Neural progenitor cell (in vitro differentiated cells): ENCODE measurements at regions not wholly inside any gene's neighbourhood (a gene's known extent, or its start where the extent isn't known, plus 50 kb on each side); places are given as distances from the start of the nearest gene placed in this dataset.

Experiments used
- DNase-seq: peaks from one replicate; pipeline ENCODE4 v3.0.0-alpha.2; 2016; ENCODE audit warnings: low spot score
- H2AFZ ChIP-seq: fragments of 200-600 bp; sonication (generic); replicated peaks from 2 replicates; pipeline ENCODE4 v1.6.1; 2016; ENCODE audit warnings: antibody characterized with exemption
- H3F3A ChIP-seq: fragments of 200-600 bp; sonication (generic); 2 replicates; pipeline ENCODE4 v1.6.1; 2016; ENCODE audit warnings: antibody characterized with exemption, low read depth
- H3K27ac ChIP-seq: fragments of 200-600 bp; sonication (generic); 2 replicates; pipeline ENCODE4 v1.5.1; 2016; ENCODE audit warnings: mild to moderate bottlenecking
- H3K27me3 ChIP-seq: fragments of 200-600 bp; sonication (generic); 2 replicates; pipeline ENCODE4 v1.6.1; 2016; ENCODE audit warnings: mild to moderate bottlenecking, moderate library complexity
- H3K36me3 ChIP-seq: fragments of 200-600 bp; sonication (generic); 2 replicates; pipeline ENCODE4 v1.5.1; 2016
- H3K4me1 ChIP-seq: fragments of 200-600 bp; sonication (generic); 2 replicates; pipeline ENCODE4 v1.6.1; 2016; ENCODE audit warnings: mixed run types
- H3K4me2 ChIP-seq: fragments of 200-600 bp; sonication (generic); 2 replicates; pipeline ENCODE4 v1.6.1; 2016
- H3K4me3 ChIP-seq: fragments of 200-600 bp; sonication (generic); 2 replicates; pipeline ENCODE4 v1.5.1; 2016
- H3K79me2 ChIP-seq: fragments of 200-600 bp; sonication (generic); 2 replicates; pipeline ENCODE4 v1.6.1; 2016; ENCODE audit warnings: low read depth
- H3K9ac ChIP-seq: fragments of 200-600 bp; sonication (generic); 2 replicates; pipeline ENCODE4 v1.6.1; 2016
- H3K9me3 ChIP-seq: fragments of 200-600 bp; sonication (generic); 2 replicates; pipeline ENCODE4 v1.5.1; 2016; ENCODE audit warnings: low read depth
- H4K20me1 ChIP-seq: fragments of 200-600 bp; sonication (generic); 2 replicates; pipeline ENCODE4 v1.6.1; 2016; ENCODE audit warnings: low read depth
- H3K27ac Mint-ChIP-seq: 3 replicates; pipeline ENCODE4 v1.8.0; 2021; ENCODE audit warnings: mixed read lengths
- H3K27me3 Mint-ChIP-seq: 2 replicates; pipeline ENCODE4 v1.8.0; 2022; ENCODE audit warnings: low read depth, mild to moderate bottlenecking, inconsistent platforms, moderate library complexity, mixed read lengths; ENCODE audit not compliant: insufficient read depth
- H3K36me3 Mint-ChIP-seq: 3 replicates; pipeline ENCODE4 v1.8.0; 2021; ENCODE audit warnings: mixed read lengths
- H3K4me1 Mint-ChIP-seq: 3 replicates; pipeline ENCODE4 v1.8.0; 2021; ENCODE audit warnings: mixed read lengths
- H3K4me3 Mint-ChIP-seq: 3 replicates; pipeline ENCODE4 v1.8.0; 2021; ENCODE audit warnings: mild to moderate bottlenecking, moderate library complexity, mixed read lengths
- H3K9me3 Mint-ChIP-seq: 3 replicates; pipeline ENCODE4 v1.8.0; 2020; ENCODE audit warnings: mixed read lengths
- CTCF ChIP-seq: fragments of 200-600 bp; sonication (generic); IDR thresholded peaks from 2 replicates; pipeline ENCODE4 v1.5.1; 2017; ENCODE audit warnings: antibody characterized with exemption, mild to moderate bottlenecking
- EZH2 ChIP-seq: fragments of 200-600 bp; sonication (generic); IDR thresholded peaks from 2 replicates; pipeline ENCODE4 v1.6.1; 2017; ENCODE audit warnings: antibody characterized with exemption, mild to moderate bottlenecking, moderate library complexity
- EZH2phosphoT487 ChIP-seq: fragments of 200-600 bp; sonication (generic); IDR thresholded peaks from 2 replicates; pipeline ENCODE4 v1.6.1; 2017; ENCODE audit warnings: antibody characterized with exemption

DNA sequence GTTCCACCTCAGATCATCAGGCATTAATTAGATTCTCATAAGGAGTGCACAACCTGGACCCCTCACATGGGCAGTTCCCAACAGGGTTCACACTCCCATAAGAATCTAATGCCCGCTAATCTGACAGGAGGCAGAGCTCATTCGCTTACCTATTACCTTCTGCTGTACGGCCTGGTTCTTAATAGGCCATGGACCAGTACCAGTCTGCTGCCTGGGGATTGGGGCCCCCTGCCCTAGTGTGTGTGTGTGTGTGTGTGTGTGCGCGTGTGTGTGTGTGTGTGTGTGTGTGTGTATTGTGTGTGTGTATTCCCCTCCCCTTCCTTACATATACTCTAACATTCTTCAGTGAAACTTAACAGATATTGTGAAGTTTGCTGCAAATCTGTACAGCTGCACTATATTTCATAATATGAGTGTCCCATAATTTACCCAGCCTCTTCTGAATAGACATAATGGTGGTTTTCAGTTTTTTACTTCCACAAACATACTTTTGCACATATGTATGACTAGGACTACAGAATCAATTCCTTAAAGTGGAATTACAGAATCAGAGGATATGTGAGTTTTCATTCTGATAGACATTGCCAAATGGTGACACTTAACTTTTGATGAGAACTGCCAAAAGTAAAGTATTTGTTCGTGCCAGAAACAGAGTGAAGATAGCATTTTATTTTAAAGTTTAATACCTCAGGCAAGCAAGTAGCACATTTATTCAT is 205.2 kb upstream of the EEA1 start:
- no peaks in the 10 kb centered on the region for H4K20me1 ChIP-seq
- H3K9me3 ChIP-seq = no peaks in the 10 kb centered on the region
- no peak overlapping the region for H3K4me3 ChIP-seq
- Mint-ChIP-seq H3K27ac (no peak overlapping the region), H3K9me3 (no peaks in the 10 kb centered on the region), H3K36me3 (no peaks in the 10 kb centered on the region), H3K4me3 (no peak overlapping the region), H3K27me3 (no peaks in the 10 kb centered on the region), H3K4me1 (peaks cover 2% of the 10 kb centered on the region)
- no peaks in the 10 kb centered on the region for H3K79me2 ChIP-seq
- H3K27me3 ChIP-seq = no peaks in the 10 kb centered on the region
- TF ChIP-seq EZH2phosphoT487 (no peak), CTCF (no peak), EZH2 (no peak)
- no peak for DNase-seq
- H3K36me3 ChIP-seq = no peaks in the 10 kb centered on the region
- no peak overlapping the region for H3K9ac ChIP-seq
- no peak overlapping the region for H3K27ac ChIP-seq
- H3K4me1 ChIP-seq = peaks cover 16% of the 10 kb centered on the region
- H2AFZ ChIP-seq = no peak overlapping the region
- H3F3A ChIP-seq = no peaks in the 10 kb centered on the region
- no peak overlapping the region for H3K4me2 ChIP-seq

GRCh38 chr12:93134893-93135285 is 205.8 kb upstream of the EEA1 start:
- Mint-ChIP-seq H3K4me3 (no peak overlapping the region), H3K27ac (no peak overlapping the region), H3K36me3 (no peaks in the 10 kb centered on the region), H3K4me1 (peaks cover 2% of the 10 kb centered on the region), H3K27me3 (no peaks in the 10 kb centered on the region), H3K9me3 (no peaks in the 10 kb centered on the region)
- Histone ChIP-seq H3K9ac (no peak overlapping the region), H3K36me3 (no peaks in the 10 kb centered on the region), H3K79me2 (no peaks in the 10 kb centered on the region), H3K4me2 (no peak overlapping the region), H3K4me3 (no peak overlapping the region), H3K9me3 (no peaks in the 10 kb centered on the region), H3K27ac (no peak overlapping the region), H3K4me1 (peaks cover 16% of the 10 kb centered on the region), H3K27me3 (no peaks in the 10 kb centered on the region), H4K20me1 (no peaks in the 10 kb centered on the region), H3F3A (no peaks in the 10 kb centered on the region), H2AFZ (peak overlapping the region; percentile 22)
- TF ChIP-seq EZH2 = no peak
- no peak for TF ChIP-seq EZH2phosphoT487
- no peak for TF ChIP-seq CTCF
- no peak for DNase-seq

DNA sequence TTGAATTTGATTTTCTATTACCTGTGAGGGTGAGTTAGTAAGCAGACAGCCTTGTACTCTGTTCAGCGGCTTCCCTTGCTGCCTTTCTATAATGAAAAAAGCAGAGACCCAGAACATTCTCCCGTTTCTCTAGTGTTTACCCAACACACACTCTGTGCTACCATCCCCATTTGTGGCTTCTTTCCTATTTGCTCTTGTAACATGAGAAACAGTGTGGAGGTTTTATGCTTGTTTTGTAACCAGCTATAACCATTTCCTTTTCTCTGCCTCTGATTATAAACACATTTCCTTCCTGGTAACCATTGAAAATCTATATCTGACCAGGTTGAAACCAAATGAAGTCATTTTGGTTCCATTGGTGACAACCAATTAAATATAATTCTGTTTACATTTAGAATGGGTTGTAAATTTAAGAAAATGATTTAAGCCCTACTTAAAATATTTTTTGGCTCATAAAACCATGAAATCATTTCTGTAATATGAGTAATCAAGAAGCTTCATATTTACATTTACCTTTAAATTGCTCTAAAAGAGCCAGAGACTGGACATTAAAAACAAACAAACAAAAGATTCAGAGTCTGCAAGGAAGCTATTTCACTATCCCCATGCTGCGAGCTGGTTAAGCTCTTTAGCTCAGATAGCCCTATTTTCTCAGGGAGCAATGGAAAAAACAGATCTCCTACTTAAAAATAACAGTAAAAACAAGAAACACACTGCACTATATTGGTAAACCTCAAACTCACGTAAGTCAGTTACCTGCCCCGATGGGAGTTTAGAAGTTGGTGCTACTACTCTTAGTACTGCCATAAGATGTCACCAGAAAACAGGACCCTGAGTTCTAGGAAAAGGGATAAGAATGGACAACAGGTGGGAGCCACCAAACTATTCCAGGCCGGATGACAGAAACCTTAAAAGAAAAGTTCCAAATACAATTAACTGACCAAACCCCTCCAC is 206.5 kb upstream of the EEA1 start:
- Histone ChIP-seq H3K9ac (no peak overlapping the region), H3K4me1 (peaks cover 16% of the 10 kb centered on the region), H3F3A (no peaks in the 10 kb centered on the region), H4K20me1 (no peaks in the 10 kb centered on the region), H3K79me2 (no peaks in the 10 kb centered on the region), H3K27ac (no peak overlapping the region), H3K4me2 (no peak overlapping the region), H2AFZ (peak overlapping the region; percentile 22), H3K27me3 (no peaks in the 10 kb centered on the region), H3K9me3 (no peaks in the 10 kb centered on the region), H3K36me3 (no peaks in the 10 kb centered on the region), H3K4me3 (no peak overlapping the region)
- Mint-ChIP-seq H3K9me3 (no peaks in the 10 kb centered on the region), H3K27ac (no peak overlapping the region), H3K4me3 (no peak overlapping the region), H3K36me3 (no peaks in the 10 kb centered on the region), H3K4me1 (peaks cover 2% of the 10 kb centered on the region), H3K27me3 (no peaks in the 10 kb centered on the region)
- TF ChIP-seq CTCF (no peak), EZH2phosphoT487 (no peak), EZH2 (no peak)
- DNase-seq = no peak
